HL-60 (cell line): ENCODE measurements at regions not wholly inside any gene's neighbourhood (a gene's known extent, or its start where the extent isn't known, plus 50 kb on each side); places are given as distances from the start of the nearest gene placed in this dataset.

ENCODE experiments used
- DNase-seq, 2 experiments: peaks; one replicate each; pipeline ENCODE4 v3.0.0-alpha.2; 2010 to 2020; ENCODE audit warnings: low read depth in 1 of 2, low spot score in 1 of 2
- H3K27ac ChIP-seq: fragments of 250-450 bp; sonication (Bioruptor Pico); replicated peaks from 2 replicates; pipeline ENCODE4 v1.5.1; 2020; ENCODE audit warnings: mild to moderate bottlenecking, moderate library complexity
- H3K27me3 ChIP-seq: fragments of 250-450 bp; sonication (Bioruptor Pico); 2 replicates; pipeline ENCODE4 v1.5.1; 2021; ENCODE audit warnings: mild to moderate bottlenecking, moderate library complexity; ENCODE audit not compliant: insufficient read depth, poor library complexity, severe bottlenecking
- H3K4me3 ChIP-seq: replicated peaks from 2 replicates; pipeline ENCODE4 v1.5.1; 2011; ENCODE audit warnings: mild to moderate bottlenecking, control low read depth, low read length; ENCODE audit not compliant: insufficient read depth
- GABPA ChIP-seq: IDR thresholded peaks from 2 replicates; pipeline ENCODE4 v1.6.1; 2012; ENCODE audit warnings: low read depth
- POLR2AphosphoS5 ChIP-seq: IDR thresholded peaks from 2 replicates; pipeline ENCODE4 v1.6.1; 2012; ENCODE audit warnings: low read depth
- REST ChIP-seq: IDR thresholded peaks from 2 replicates; pipeline ENCODE4 v1.6.1; 2012; ENCODE audit warnings: low read depth; ENCODE audit not compliant: insufficient replicate concordance
- SPI1 ChIP-seq: IDR thresholded peaks from 2 replicates; pipeline ENCODE4 v1.6.1; 2012; ENCODE audit warnings: low read depth, mild to moderate bottlenecking, borderline replicate concordance
- TF ChIP-seq, protein P1 (sequence below): IDR thresholded peaks from one replicate; pipeline ENCODE4 v1.5.1; 2011; ENCODE audit warnings: low read length, control low read depth, inconsistent platforms; ENCODE audit not compliant: insufficient read depth

DNA sequence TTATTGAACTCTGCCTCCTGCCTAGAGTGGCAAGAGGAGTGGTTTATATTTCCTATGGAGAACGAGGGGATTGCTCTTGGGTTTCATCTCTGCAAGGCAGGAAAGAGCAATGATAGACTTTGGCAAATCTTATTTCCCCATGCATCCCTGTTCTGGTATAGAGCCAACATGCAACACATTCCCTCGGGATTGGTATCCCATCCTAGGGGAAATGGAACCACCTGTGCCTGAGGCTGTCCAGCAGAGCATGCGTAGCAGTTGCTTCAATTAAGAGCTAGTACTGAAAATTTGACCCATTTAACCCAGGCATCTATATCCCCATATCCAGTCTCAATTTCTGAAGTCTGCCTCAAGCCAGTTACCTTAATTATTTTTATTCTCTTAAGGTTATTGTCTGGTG lies 205.3 kb downstream of the KCNS3 start:
- TF ChIP-seq SPI1 (no peak), POLR2AphosphoS5 (no peak), GABPA (no peak), REST (no peak)
- no peak for DNase-seq
- H3K4me3 ChIP-seq, result no peak overlapping the region
- no peaks in the 10 kb centered on the region for H3K27me3 ChIP-seq
- no peak overlapping the region for H3K27ac ChIP-seq

GRCh38 chr2:18078216-18078615 lies 199.7 kb downstream of the KCNS3 start:
- DNase-seq, result no peak
- TF ChIP-seq, protein P1, sequence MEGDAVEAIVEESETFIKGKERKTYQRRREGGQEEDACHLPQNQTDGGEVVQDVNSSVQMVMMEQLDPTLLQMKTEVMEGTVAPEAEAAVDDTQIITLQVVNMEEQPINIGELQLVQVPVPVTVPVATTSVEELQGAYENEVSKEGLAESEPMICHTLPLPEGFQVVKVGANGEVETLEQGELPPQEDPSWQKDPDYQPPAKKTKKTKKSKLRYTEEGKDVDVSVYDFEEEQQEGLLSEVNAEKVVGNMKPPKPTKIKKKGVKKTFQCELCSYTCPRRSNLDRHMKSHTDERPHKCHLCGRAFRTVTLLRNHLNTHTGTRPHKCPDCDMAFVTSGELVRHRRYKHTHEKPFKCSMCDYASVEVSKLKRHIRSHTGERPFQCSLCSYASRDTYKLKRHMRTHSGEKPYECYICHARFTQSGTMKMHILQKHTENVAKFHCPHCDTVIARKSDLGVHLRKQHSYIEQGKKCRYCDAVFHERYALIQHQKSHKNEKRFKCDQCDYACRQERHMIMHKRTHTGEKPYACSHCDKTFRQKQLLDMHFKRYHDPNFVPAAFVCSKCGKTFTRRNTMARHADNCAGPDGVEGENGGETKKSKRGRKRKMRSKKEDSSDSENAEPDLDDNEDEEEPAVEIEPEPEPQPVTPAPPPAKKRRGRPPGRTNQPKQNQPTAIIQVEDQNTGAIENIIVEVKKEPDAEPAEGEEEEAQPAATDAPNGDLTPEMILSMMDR, result no peak
- TF ChIP-seq GABPA, result no peak
- no peak for TF ChIP-seq REST
- no peak for TF ChIP-seq SPI1
- no peak for TF ChIP-seq POLR2AphosphoS5
- Histone ChIP-seq H3K4me3 (no peak overlapping the region), H3K27me3 (no peaks in the 10 kb centered on the region), H3K27ac (no peak overlapping the region)

GRCh38 chr2:18077704-18078103 lies 199.2 kb downstream of the KCNS3 start:
- Histone ChIP-seq H3K4me3 (no peak overlapping the region), H3K27ac (no peak overlapping the region), H3K27me3 (no peaks in the 10 kb centered on the region)
- peak; percentile 7 to 10 for DNase-seq
- TF ChIP-seq GABPA (no peak), REST (no peak), SPI1 (no peak), POLR2AphosphoS5 (no peak)
- TF ChIP-seq, protein P1, result no peak

DNA sequence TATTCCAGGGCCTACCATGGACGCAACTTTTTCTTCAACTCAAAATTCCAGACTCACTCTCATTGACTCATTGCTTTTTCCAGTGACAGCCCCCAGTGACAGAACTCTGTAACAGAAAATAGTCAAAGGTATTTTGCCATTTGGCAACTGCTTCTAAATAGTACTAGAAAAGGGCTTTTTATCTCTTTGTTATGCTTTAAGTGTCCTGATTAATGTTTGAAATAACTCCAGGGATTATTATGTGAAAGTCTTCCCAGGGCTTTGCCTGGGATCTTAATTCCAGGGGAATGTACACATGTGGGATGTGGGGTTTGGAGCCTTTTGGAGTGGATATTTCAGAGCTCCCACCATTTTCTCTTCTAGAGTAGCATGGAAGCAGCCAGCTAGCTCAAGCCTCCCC lies 198.8 kb downstream of the KCNS3 start:
- H3K4me3 ChIP-seq, result no peak overlapping the region
- no peak overlapping the region for H3K27ac ChIP-seq
- DNase-seq, result no peak
- TF ChIP-seq SPI1 (no peak), POLR2AphosphoS5 (no peak), GABPA (no peak), REST (no peak)
- TF ChIP-seq, protein P1, result no peak
- H3K27me3 ChIP-seq, result no peaks in the 10 kb centered on the region
